K562 (cell line): ENCODE measurements at regions not wholly inside any gene's neighbourhood (a gene's known extent, or its start where the extent isn't known, plus 50 kb on each side); places are given as distances from the start of the nearest gene placed in this dataset.

Source experiments
- EZH2 ChIP-seq: IDR thresholded peaks from 2 replicates; pipeline ENCODE4 v1.6.1; 2012; ENCODE audit warnings: low read depth, mild to moderate bottlenecking, inconsistent platforms, low read length, borderline replicate concordance
- NFYB ChIP-seq: IDR thresholded peaks from 2 replicates; pipeline ENCODE4 v1.6.1; 2011; ENCODE audit warnings: mild to moderate bottlenecking, moderate library complexity; ENCODE audit not compliant: insufficient read length; ENCODE audit errors: extremely low read depth
- POLR2A ChIP-seq: fragments of 450-650 bp; conservative IDR thresholded peaks from 2 replicates; pipeline ENCODE4 v1.6.1; 2016
- PRDM10 ChIP-seq: fragments of 450-650 bp; IDR thresholded peaks from 2 replicates; pipeline ENCODE4 v1.6.1; 2018; ENCODE audit not compliant: partially characterized antibody
- ZC3H8 ChIP-seq: fragments of 450-650 bp; IDR thresholded peaks from 2 replicates; pipeline ENCODE4 v1.6.1; 2017
- ZNF274 ChIP-seq: IDR thresholded peaks from 2 replicates; pipeline ENCODE4 v1.6.1; 2011; ENCODE audit warnings: low read depth, mild to moderate bottlenecking, low read length, moderate library complexity, borderline replicate concordance

GRCh38 chr11:100512475-100512874, 174.6 kb upstream of the ARHGAP42 start:
- TF ChIP-seq POLR2A (no peak), ZC3H8 (no peak), EZH2 (no peak), PRDM10 (no peak), NFYB (no peak), ZNF274 (no peak)
